ENCODE measurements at regions not wholly inside any gene's neighbourhood (a gene's known extent, or its start where the extent isn't known, plus 50 kb on each side); places are given as distances from the start of the nearest gene placed in this dataset.
A peak's percentile ranks its signal among the peaks of the same experiment; 100 is the strongest.

DNA sequence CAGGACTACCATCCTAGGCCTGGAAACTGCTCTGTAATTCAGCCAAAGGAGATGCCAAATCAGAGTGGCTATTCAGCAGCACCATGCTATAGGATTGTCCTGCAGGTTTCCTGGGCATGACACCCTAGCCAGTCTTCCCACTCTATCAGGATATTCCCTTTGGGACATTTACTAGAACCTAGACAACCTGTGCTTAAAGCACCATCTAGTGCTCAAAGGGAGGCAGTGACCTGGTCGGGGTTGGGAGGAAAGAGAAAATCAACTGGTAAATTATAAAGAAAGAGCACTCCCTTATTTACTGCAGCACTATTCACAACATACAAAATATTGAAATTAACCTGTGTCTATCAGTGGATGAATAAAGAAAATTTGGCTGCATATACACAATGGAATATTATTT lies 67.2 kb upstream of the SMLR1 start:
- TF ChIP-seq, protein P1, sequence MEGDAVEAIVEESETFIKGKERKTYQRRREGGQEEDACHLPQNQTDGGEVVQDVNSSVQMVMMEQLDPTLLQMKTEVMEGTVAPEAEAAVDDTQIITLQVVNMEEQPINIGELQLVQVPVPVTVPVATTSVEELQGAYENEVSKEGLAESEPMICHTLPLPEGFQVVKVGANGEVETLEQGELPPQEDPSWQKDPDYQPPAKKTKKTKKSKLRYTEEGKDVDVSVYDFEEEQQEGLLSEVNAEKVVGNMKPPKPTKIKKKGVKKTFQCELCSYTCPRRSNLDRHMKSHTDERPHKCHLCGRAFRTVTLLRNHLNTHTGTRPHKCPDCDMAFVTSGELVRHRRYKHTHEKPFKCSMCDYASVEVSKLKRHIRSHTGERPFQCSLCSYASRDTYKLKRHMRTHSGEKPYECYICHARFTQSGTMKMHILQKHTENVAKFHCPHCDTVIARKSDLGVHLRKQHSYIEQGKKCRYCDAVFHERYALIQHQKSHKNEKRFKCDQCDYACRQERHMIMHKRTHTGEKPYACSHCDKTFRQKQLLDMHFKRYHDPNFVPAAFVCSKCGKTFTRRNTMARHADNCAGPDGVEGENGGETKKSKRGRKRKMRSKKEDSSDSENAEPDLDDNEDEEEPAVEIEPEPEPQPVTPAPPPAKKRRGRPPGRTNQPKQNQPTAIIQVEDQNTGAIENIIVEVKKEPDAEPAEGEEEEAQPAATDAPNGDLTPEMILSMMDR (IDR thresholded peaks at IDR 0.05) = peak in 2 of 4 experiments; percentile 15 to 29
- TF ChIP-seq POLR2AphosphoS5 (IDR thresholded peaks at IDR 0.05) (no peak), POLR2A (IDR thresholded peaks at IDR 0.05) (no peak)

Measured in prostate gland (tissue), 2 donors.